Hindlimb muscle (tissue), 1 donor: ENCODE measurements at regions not wholly inside any gene's neighbourhood (a gene's known extent, or its start where the extent isn't known, plus 50 kb on each side); places are given as distances from the start of the nearest gene placed in this dataset.

Source experiments
- DNase-seq: peaks from one replicate; pipeline ENCODE4 v3.0.0-alpha.2; 2013

DNA sequence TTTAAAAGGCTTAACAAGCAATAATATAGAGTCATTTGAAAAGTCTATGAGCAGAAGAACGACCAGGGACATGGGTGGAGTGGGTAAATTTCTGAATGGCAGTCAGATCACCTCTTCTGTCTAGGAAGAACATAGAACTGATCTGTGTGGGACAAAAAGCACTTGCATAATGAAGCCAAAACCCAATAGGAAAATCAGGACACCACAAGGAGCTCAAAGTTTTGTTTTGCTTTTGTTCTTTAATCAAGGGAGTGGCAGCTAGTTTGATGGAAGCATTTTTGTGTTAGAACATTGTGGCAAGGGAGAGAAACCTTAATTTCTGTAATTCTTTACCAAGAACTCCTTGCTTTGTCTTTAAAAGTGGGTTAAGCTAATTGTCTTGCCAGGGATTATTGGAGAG, 240.2 kb upstream of the TANK start:
- no peak for DNase-seq

- peak; percentile 90 for DNase-seq
These were observed 239.4 kb upstream of the TANK start for GRCh38 chr2:160920791-160921303.

- peak; percentile 35 for DNase-seq
These were observed 238.8 kb upstream of the TANK start for GRCh38 chr2:160921386-160921964.

DNA sequence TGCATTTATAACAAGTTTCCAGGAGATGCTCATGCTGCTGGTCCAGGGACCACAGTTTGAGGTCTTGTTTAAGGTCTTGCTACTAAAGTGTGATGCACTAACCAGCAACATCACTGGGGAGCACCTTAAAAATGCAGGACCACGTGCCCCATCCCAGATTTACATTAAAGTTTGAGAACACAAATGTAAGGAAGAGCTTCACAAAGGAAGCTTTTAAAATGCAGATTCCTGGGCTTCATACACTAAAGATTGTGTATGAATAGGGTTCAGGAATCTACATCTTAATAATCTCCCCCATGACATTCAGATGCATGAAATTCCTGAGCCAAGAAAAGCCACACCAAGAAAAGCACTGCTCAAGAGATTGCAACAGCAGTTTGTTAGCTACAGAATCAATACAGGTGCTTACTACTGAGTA, 235.3 kb upstream of the TANK start:
- no peak for DNase-seq

DNA sequence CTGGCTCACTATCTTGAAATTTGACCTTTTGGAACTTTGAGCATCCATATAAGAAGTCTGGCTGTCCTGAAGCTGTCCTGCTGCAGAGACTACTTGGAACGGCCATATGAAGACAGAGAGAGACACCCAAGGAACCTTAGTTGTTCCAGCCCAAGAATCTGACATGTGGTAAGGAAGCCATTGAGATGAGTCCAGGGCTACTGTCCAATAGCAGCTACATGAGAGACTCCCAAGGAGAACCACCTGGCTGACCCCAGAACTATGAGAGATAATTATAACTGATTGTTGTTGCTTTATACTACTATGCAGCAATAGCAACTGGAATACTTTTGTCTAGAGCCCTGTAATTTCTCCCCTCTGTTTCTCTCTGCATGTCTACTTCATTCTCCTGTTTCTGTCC, 234.3 kb upstream of the TANK start:
- DNase-seq = no peak

DNA sequence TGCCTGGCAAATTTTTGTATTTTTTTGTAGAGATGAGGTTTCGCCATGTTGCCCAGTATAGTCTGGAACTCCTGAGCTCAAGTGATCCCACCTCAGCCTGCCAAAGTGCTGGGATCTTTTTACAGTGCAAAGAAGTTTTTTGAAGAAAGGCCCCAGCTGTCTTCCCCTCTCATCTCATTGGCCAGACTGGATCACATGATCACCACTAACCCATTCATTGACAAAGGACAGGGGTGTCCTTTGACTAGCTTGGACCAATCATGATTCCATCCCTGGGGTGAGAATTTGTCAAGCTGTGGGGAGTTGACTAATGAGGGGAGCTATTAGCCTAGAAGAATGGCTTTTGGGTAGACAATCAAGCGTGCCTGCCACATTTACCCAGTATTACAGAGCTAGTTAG, 232.9 kb upstream of the TANK start:
- DNase-seq = no peak

- no peak for DNase-seq
These were observed 231.3 kb upstream of the TANK start for GRCh38 chr2:160928854-160929301.

GRCh38 chr2:160931531-160931930, 228.7 kb upstream of the TANK start:
- DNase-seq = no peak

DNA sequence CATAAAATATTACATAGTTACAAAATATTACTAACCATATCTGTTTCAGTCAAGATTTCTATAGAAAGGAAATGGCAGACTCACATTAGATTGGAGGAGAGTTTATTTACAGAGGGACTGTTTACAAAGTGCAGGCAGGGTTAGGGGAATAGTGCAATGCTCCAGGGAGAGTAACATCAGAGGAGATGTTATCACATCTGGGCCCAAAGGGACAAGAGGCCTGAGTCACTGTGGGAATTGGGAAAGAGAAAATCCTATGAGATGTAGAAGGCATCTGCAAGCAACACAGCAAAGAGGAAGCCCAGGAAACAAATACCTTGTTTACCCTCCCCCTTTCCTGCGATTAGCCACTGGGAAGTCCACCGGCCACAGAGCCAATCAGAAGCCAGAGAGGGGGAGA, 227.3 kb upstream of the TANK start:
- DNase-seq = no peak

- DNase-seq = no peak
These were observed 226.0 kb upstream of the TANK start for GRCh38 chr2:160934263-160934662.

- no peak for DNase-seq
These were observed 225.2 kb upstream of the TANK start for GRCh38 chr2:160934991-160935390.

- no peak for DNase-seq
These were observed 224.0 kb upstream of the TANK start for GRCh38 chr2:160936044-160936806.

DNA sequence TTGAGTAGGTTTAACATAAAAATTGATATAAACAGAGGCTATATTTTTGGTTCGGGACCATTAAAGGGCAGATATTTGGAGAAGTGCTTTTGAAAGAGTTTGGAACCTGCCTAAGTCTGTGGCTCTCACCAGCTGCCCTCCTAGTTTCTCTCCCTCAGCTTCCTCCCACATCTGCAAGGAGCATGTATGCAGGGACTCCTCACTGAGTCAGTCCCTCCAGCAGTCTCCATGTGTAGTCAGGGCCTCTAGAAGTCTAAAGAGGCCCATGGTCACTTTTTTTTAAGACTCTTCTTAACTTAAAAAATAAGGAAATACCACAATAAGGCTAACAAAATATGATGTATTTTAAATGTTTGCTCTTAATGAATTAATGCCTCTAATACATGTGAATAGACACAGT, 220.0 kb upstream of the TANK start:
- DNase-seq = no peak

DNA sequence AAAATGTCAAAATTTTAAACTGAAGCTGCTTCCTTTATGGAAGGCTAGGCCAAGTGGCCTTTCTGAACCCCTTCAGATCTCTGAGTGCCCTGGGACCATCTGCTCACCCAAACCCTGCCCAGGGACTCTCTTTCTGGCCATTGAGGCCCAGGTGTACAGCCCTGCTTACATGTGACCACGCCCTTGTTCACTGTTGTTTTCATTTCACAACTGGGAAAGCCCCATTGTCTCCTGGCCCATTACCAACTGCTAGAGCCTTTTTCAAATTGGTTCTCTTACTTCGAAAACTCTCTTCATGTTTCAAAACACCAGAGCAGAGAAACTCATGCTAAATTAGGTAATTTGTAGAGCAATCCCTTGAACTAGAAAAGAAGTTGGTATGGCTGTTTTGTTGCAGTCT, 219.5 kb upstream of the TANK start:
- no peak for DNase-seq

- DNase-seq = no peak
These were observed 218.9 kb upstream of the TANK start for GRCh38 chr2:160941290-160941846.

- DNase-seq = peak; percentile 46
These were observed 217.6 kb upstream of the TANK start for GRCh38 chr2:160942476-160943142.

- DNase-seq = no peak
These were observed 216.8 kb upstream of the TANK start for GRCh38 chr2:160943414-160943813.

DNA sequence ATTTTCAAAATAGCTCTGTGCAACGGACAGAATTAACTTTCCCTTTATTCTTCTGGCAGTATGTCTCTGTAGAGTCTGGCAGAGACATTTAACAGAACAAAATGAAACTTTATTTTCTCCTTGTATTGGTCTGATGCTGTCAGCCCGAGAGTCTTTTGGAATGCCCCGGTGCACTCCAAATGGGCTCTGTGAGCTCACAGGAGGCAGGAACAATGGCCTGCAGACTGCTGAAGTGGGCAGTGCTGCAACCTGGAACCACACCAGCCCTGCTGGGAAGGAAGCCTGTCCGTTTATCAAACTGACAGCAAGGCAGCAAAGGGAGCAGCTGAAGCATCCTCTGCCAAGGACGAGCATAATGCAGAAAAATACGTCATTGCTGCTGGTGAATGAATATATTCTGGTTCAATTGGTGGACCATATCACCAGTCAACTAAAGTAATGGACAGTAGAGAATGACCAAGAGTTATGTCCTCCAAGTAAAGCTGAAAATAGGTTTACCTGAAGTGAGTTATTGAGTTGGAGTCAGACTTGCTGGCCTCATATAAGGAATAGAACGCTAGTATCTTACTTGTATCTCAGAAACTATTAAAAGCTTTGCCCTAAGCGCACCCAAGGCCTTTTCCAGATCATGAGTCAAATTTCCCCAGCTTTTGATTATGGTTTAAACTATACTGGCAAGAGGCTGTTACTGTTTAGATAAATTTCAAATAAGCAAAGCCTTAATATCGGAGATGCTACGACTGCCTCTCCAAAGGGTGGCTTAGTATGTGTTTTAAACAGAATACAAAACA, 207.6 kb upstream of the TANK start:
- peak; percentile 67 for DNase-seq

- no peak for DNase-seq
These were observed 204.7 kb upstream of the TANK start for GRCh38 chr2:160955578-160955977.

- DNase-seq = no peak
These were observed 203.9 kb upstream of the TANK start for GRCh38 chr2:160956243-160956802.

DNA sequence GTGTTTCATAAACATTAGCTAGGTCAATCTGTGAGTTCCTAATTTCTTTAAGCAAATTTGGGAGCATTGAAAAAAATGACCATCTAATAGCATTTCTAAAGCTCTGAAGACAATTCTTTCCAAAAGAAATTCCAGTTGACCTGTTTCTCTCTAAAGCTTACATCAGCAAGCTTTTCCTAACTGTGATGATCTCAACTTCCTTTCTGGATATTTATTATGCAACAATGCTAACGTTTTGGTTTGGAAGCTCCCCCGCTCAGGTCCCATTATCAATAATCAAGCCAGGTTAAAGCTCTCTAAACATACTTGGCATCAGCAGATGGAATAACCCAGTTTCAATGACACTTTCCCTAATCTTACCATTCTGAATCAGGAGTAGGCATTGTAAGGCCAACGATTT, 196.3 kb upstream of the TANK start:
- DNase-seq = no peak

GRCh38 chr2:160967523-160967922, 192.7 kb upstream of the TANK start:
- DNase-seq = no peak
